GM12891 (cell line): ENCODE measurements at regions not wholly inside any gene's neighbourhood (a gene's known extent, or its start where the extent isn't known, plus 50 kb on each side); places are given as distances from the start of the nearest gene placed in this dataset.

Experiments
- POLR2A ChIP-seq: IDR thresholded peaks from 2 replicates; pipeline ENCODE4 v1.6.1; 2011; ENCODE audit warnings: low read depth, low read length, control low read depth
- POLR2AphosphoS5 ChIP-seq: IDR thresholded peaks from 2 replicates; pipeline ENCODE4 v1.6.1; 2011; ENCODE audit warnings: low read depth, low read length, control low read depth
- POU2F2 ChIP-seq: IDR thresholded peaks from 2 replicates; pipeline ENCODE4 v1.6.1; 2011; ENCODE audit warnings: low read depth, mild to moderate bottlenecking, control low read depth, low read length, moderate library complexity
- SPI1 ChIP-seq: IDR thresholded peaks from 2 replicates; pipeline ENCODE4 v1.6.1; 2011; ENCODE audit warnings: low read depth, low read length, control low read depth
- TAF1 ChIP-seq: IDR thresholded peaks from 2 replicates; pipeline ENCODE4 v1.6.1; 2011; ENCODE audit warnings: low read depth, low read length, control low read depth

DNA sequence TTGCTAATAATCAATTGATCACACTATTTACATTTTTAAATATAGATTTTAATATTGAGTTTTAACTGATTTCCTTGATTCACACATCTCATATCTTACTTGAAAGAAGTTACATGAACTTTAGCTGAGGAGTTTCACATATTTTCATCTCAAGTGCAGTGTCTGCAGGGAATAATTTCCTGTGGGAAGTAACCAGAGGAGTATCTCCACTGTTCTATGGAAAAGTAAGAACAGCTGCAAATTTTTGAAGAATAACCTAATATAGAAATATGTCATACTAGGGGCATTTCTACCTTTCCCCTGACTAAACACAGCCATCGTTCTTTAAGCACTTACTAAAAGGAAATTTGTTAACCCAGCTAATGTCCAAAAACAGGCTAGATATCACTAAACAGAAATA, 546.4 kb downstream of the EFNA5 start:
- TF ChIP-seq TAF1 (no peak), POLR2A (no peak), POLR2AphosphoS5 (no peak), SPI1 (no peak), POU2F2 (no peak)
